ENCODE measurements at regions not wholly inside any gene's neighbourhood (a gene's known extent, or its start where the extent isn't known, plus 50 kb on each side); places are given as distances from the start of the nearest gene placed in this dataset.

DNA sequence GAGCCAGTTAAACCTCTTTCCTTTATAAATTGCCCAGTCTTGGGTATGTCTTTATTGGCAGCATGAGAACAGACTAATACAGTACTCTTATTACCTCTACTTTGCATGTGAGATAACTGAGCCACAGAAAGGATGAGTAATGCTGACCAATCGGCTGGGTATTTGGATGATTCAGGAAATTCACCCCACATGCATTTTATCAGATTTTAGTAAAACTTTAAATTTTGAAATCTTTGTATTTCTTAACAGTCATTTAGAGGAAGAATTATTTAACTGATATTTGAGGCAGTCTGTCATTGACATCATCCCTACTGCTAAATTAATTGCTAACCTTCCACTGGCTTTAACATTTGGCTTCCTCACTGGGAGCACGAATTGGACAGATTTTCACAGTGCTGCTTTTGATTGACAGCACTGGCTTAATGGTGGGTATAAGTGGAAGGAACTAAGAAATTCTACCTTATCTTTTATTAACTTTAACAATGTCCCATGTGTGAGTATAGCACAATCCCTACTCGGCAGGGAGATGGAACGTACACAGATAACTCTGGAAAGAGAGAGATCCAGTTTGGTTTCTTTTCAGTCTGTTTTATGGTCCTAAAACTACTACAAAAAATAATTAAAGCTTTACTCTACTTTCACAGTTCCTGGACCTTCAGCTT lies 261.0 kb downstream of the DACT1 start:
- Histone ChIP-seq H3K9ac (ENCODE audit: control insufficient read depth, extremely low read depth, insufficient read depth, low read length) (peak overlapping the region; percentile 9), H2AFZ (ENCODE audit: control insufficient read depth, low read length) (no peak overlapping the region), H3K27me3 (ENCODE audit: control insufficient read depth, extremely low read depth, insufficient read depth, low read length) (no peaks in the 10 kb centered on the region), H3K36me3 (ENCODE audit: control insufficient read depth in 2 of 2, extremely low read depth in 1 of 2, insufficient read depth in 2 of 2, low read length in 2 of 2) (no peaks in the 10 kb centered on the region), H3K4me1 (ENCODE audit: control insufficient read depth, extremely low read depth, insufficient read depth, low read length) (peaks cover 24% of the 10 kb centered on the region), H3K9me3 (ENCODE audit: control insufficient read depth, low read depth, low read length) (peaks cover 4% of the 10 kb centered on the region), H3K4me2 (ENCODE audit: control insufficient read depth, extremely low read depth, insufficient read depth, low read depth, low read length) (peak overlapping the region; percentile 23), H3K79me2 (ENCODE audit: control insufficient read depth, insufficient read depth, low read length) (no peaks in the 10 kb centered on the region), H4K20me1 (ENCODE audit: control insufficient read depth, extremely low read depth, insufficient read depth, low read length) (no peaks in the 10 kb centered on the region), H3K9me1 (ENCODE audit: control insufficient read depth, extremely low read depth, insufficient read depth, low read length) (no peaks in the 10 kb centered on the region), H3K27ac (ENCODE audit: control insufficient read depth, insufficient read depth, low read length) (peak overlapping the region; percentile 82), H3K4me3 (ENCODE audit: control insufficient read depth in 2 of 3, extremely low read depth in 1 of 3, insufficient read depth in 2 of 3, low read depth in 1 of 3, low read length in 3 of 3) (no peak overlapping the region)
- DNase-seq (ENCODE audit: low read depth, low spot score), result peak; percentile 26
- TF ChIP-seq, protein P1, sequence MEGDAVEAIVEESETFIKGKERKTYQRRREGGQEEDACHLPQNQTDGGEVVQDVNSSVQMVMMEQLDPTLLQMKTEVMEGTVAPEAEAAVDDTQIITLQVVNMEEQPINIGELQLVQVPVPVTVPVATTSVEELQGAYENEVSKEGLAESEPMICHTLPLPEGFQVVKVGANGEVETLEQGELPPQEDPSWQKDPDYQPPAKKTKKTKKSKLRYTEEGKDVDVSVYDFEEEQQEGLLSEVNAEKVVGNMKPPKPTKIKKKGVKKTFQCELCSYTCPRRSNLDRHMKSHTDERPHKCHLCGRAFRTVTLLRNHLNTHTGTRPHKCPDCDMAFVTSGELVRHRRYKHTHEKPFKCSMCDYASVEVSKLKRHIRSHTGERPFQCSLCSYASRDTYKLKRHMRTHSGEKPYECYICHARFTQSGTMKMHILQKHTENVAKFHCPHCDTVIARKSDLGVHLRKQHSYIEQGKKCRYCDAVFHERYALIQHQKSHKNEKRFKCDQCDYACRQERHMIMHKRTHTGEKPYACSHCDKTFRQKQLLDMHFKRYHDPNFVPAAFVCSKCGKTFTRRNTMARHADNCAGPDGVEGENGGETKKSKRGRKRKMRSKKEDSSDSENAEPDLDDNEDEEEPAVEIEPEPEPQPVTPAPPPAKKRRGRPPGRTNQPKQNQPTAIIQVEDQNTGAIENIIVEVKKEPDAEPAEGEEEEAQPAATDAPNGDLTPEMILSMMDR (optimal IDR thresholded peaks at IDR 0.05 in 1 of 3, IDR thresholded peaks at IDR 0.05 in 1 of 3, conservative IDR thresholded peaks at IDR 0.05 in 1 of 3; ENCODE audit: extremely low read depth in 1 of 3, insufficient read depth in 2 of 3, low read length in 3 of 3), result no peak
- TF ChIP-seq EZH2 (IDR thresholded peaks at IDR 0.05; ENCODE audit: low read length), result no peak
- dilution Hi-C loops (cut with MboI; ENCODE audit: extremely low pct_ligation_motif_present, low sequenced_read_pairs), result no loop called here
- FAIRE-seq, result peak; percentile 62

DNA sequence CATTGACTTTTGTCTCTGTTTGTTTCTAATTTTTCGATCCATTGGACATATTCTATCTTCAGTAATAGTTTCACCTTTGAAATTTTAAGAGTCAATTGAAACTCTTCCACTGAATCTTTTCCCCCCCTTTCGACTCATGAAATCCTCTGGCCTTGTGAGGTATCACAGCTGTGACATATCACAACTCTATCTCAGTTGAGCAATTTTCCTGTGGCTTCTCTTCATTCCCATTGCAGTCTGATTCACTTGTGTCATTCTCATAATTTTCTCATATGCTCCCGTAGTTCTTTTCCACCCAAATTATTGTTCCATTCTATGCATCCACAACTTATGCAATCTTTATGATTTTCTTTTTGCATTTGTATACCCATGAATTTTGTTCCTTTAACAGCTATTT lies 261.6 kb downstream of the DACT1 start:
- Histone ChIP-seq H3K27ac (ENCODE audit: control insufficient read depth, insufficient read depth, low read length) (peak overlapping the region; percentile 82), H3K36me3 (ENCODE audit: control insufficient read depth in 2 of 2, extremely low read depth in 1 of 2, insufficient read depth in 2 of 2, low read length in 2 of 2) (no peaks in the 10 kb centered on the region), H3K4me3 (ENCODE audit: control insufficient read depth in 2 of 3, extremely low read depth in 1 of 3, insufficient read depth in 2 of 3, low read depth in 1 of 3, low read length in 3 of 3) (no peak overlapping the region), H3K9me3 (ENCODE audit: control insufficient read depth, low read depth, low read length) (peaks cover 4% of the 10 kb centered on the region), H3K4me1 (ENCODE audit: control insufficient read depth, extremely low read depth, insufficient read depth, low read length) (peaks cover 24% of the 10 kb centered on the region), H3K4me2 (ENCODE audit: control insufficient read depth, extremely low read depth, insufficient read depth, low read depth, low read length) (peak overlapping the region; percentile 34), H3K9me1 (ENCODE audit: control insufficient read depth, extremely low read depth, insufficient read depth, low read length) (no peaks in the 10 kb centered on the region), H3K9ac (ENCODE audit: control insufficient read depth, extremely low read depth, insufficient read depth, low read length) (peak overlapping the region; percentile 9), H3K79me2 (ENCODE audit: control insufficient read depth, insufficient read depth, low read length) (no peaks in the 10 kb centered on the region), H4K20me1 (ENCODE audit: control insufficient read depth, extremely low read depth, insufficient read depth, low read length) (no peaks in the 10 kb centered on the region), H3K27me3 (ENCODE audit: control insufficient read depth, extremely low read depth, insufficient read depth, low read length) (no peaks in the 10 kb centered on the region), H2AFZ (ENCODE audit: control insufficient read depth, low read length) (no peak overlapping the region)
- TF ChIP-seq EZH2 (IDR thresholded peaks at IDR 0.05; ENCODE audit: low read length), result no peak
- TF ChIP-seq, protein P1 (optimal IDR thresholded peaks at IDR 0.05 in 1 of 3, IDR thresholded peaks at IDR 0.05 in 1 of 3, conservative IDR thresholded peaks at IDR 0.05 in 1 of 3; ENCODE audit: extremely low read depth in 1 of 3, insufficient read depth in 2 of 3, low read length in 3 of 3), result no peak
- FAIRE-seq, result no peak
- dilution Hi-C loops (cut with MboI; ENCODE audit: extremely low pct_ligation_motif_present, low sequenced_read_pairs), result no loop called here
- DNase-seq (ENCODE audit: low read depth, low spot score), result peak; percentile 26

Measured in keratinocyte (primary cell).